ENCODE measurements at regions not wholly inside any gene's neighbourhood (a gene's known extent, or its start where the extent isn't known, plus 50 kb on each side); places are given as distances from the start of the nearest gene placed in this dataset.

GRCh38 chr20:6940048-6940447 lies 172.6 kb downstream of the BMP2 start:
- TF ChIP-seq CTCF (conservative IDR thresholded peaks at IDR 0.05; ENCODE audit: low read depth in 2 of 2): peak; percentile 89 to 97
- TF ChIP-seq CREB1 (CRISPR knock-in tag; IDR thresholded peaks at IDR 0.05; ENCODE audit: low read depth): no peak
- TF ChIP-seq ZNF114 (CRISPR knock-in tag; IDR thresholded peaks at IDR 0.05): no peak
- Histone ChIP-seq H3K4me2 (no peak overlapping the region), H3K27me3 (ENCODE audit: insufficient read depth) (no peaks in the 10 kb centered on the region), H3K27ac (ENCODE audit: low read depth) (no peak overlapping the region), H3K9me2 (ENCODE audit: insufficient read depth) (no peaks in the 10 kb centered on the region), H3K36me3 (ENCODE audit: insufficient read depth) (no peaks in the 10 kb centered on the region), H3F3A (replicated peaks; ENCODE audit: low read depth) (no peaks in the 10 kb centered on the region), H3K4me1 (ENCODE audit: insufficient read depth) (no peaks in the 10 kb centered on the region), H2AFZ (no peak overlapping the region), H4K20me1 (replicated peaks; ENCODE audit: insufficient read depth) (no peaks in the 10 kb centered on the region), H3K4me3 (no peak overlapping the region), H3K79me2 (replicated peaks; ENCODE audit: insufficient read depth) (no peaks in the 10 kb centered on the region)
- H3K4me1 Mint-ChIP-seq: no peaks in the 10 kb centered on the region
- H3K36me3 Mint-ChIP-seq (ENCODE audit: low read depth): no peaks in the 10 kb centered on the region
- no peaks in the 10 kb centered on the region for H3K9me3 Mint-ChIP-seq
- peak; percentile 88 for DNase-seq (ENCODE audit: low spot score)
- ATAC-seq: peak; percentile 77
- no peak overlapping the region for H3K27ac Mint-ChIP-seq
- no peaks in the 10 kb centered on the region for H3K27me3 Mint-ChIP-seq (ENCODE audit: insufficient read depth, low read depth, poor library complexity)
- H3K4me3 Mint-ChIP-seq: no peak overlapping the region

GRCh38 chr20:6940876-6941275 lies 173.4 kb downstream of the BMP2 start:
- Mint-ChIP-seq H3K27ac (no peak overlapping the region), H3K36me3 (ENCODE audit: low read depth) (no peaks in the 10 kb centered on the region), H3K9me3 (no peaks in the 10 kb centered on the region), H3K4me1 (no peaks in the 10 kb centered on the region), H3K4me3 (no peak overlapping the region), H3K27me3 (ENCODE audit: insufficient read depth, low read depth, poor library complexity) (no peaks in the 10 kb centered on the region)
- H3K79me2 ChIP-seq (replicated peaks; ENCODE audit: insufficient read depth): no peaks in the 10 kb centered on the region
- H4K20me1 ChIP-seq (replicated peaks; ENCODE audit: insufficient read depth): no peaks in the 10 kb centered on the region
- H2AFZ ChIP-seq: no peak overlapping the region
- H3K4me3 ChIP-seq: no peak overlapping the region
- no peak overlapping the region for H3K4me2 ChIP-seq
- no peaks in the 10 kb centered on the region for H3K9me2 ChIP-seq (ENCODE audit: insufficient read depth)
- H3K36me3 ChIP-seq (ENCODE audit: insufficient read depth): no peaks in the 10 kb centered on the region
- no peak overlapping the region for H3K27ac ChIP-seq (ENCODE audit: low read depth)
- no peak for ATAC-seq
- no peaks in the 10 kb centered on the region for H3F3A ChIP-seq (replicated peaks; ENCODE audit: low read depth)
- H3K27me3 ChIP-seq (ENCODE audit: insufficient read depth): no peaks in the 10 kb centered on the region
- DNase-seq (ENCODE audit: low spot score): no peak
- H3K4me1 ChIP-seq (ENCODE audit: insufficient read depth): no peaks in the 10 kb centered on the region
- TF ChIP-seq ZNF462 (CRISPR knock-in tag; IDR thresholded peaks at IDR 0.05) (no peak), EZH2 (IDR thresholded peaks at IDR 0.05; ENCODE audit: low read depth, unreplicated experiment) (no peak), JUNB (IDR thresholded peaks at IDR 0.05; ENCODE audit: unreplicated experiment) (no peak), REST (IDR thresholded peaks at IDR 0.05; ENCODE audit: unreplicated experiment) (no peak), STAT1 (IDR thresholded peaks at IDR 0.05; ENCODE audit: unreplicated experiment) (no peak), ZNF114 (CRISPR knock-in tag; IDR thresholded peaks at IDR 0.05) (no peak), ETS1 (IDR thresholded peaks at IDR 0.05) (no peak), ZNF331 (CRISPR knock-in tag; IDR thresholded peaks at IDR 0.05; ENCODE audit: low read depth) (no peak), CREB1 (CRISPR knock-in tag; IDR thresholded peaks at IDR 0.05; ENCODE audit: low read depth) (no peak)

Data from GM23338 (cell line).